GM12891 (cell line): ENCODE measurements at regions not wholly inside any gene's neighbourhood (a gene's known extent, or its start where the extent isn't known, plus 50 kb on each side); places are given as distances from the start of the nearest gene placed in this dataset.

Experiments used
- DNase-seq: peaks from one replicate; pipeline ENCODE4 v3.0.0; 2011; ENCODE audit warnings: low spot score; ENCODE audit not compliant: insufficient read length
- FAIRE-seq: peaks from 2 replicates; lab custom pipeline; 2011; peaks lifted over from hg19 to GRCh38; lab: Jason Lieb, UNC
- PAX5 ChIP-seq: IDR thresholded peaks from 2 replicates; pipeline ENCODE4 v1.6.1; 2011; ENCODE audit warnings: low read length, moderate library complexity, mild to moderate bottlenecking; ENCODE audit not compliant: insufficient read depth, severe bottlenecking
- POLR2A ChIP-seq: IDR thresholded peaks from 2 replicates; pipeline ENCODE4 v1.6.1; 2011; ENCODE audit warnings: low read depth, low read length, control low read depth
- POLR2AphosphoS5 ChIP-seq: IDR thresholded peaks from 2 replicates; pipeline ENCODE4 v1.6.1; 2011; ENCODE audit warnings: low read depth, low read length, control low read depth
- POU2F2 ChIP-seq: IDR thresholded peaks from 2 replicates; pipeline ENCODE4 v1.6.1; 2011; ENCODE audit warnings: low read depth, mild to moderate bottlenecking, control low read depth, low read length, moderate library complexity
- SPI1 ChIP-seq: IDR thresholded peaks from 2 replicates; pipeline ENCODE4 v1.6.1; 2011; ENCODE audit warnings: low read depth, low read length, control low read depth
- TAF1 ChIP-seq: IDR thresholded peaks from 2 replicates; pipeline ENCODE4 v1.6.1; 2011; ENCODE audit warnings: low read depth, low read length, control low read depth

- TF ChIP-seq POLR2AphosphoS5 (no peak), POLR2A (no peak)
- no peak for DNase-seq
- no peak for FAIRE-seq
These were observed 50.8 kb upstream of the GADL1 start for GRCh38 chr3:30945291-30945690.

- no peak for TF ChIP-seq POLR2AphosphoS5
- no peak for TF ChIP-seq PAX5
- no peak for TF ChIP-seq POU2F2
- no peak for TF ChIP-seq TAF1
- no peak for TF ChIP-seq SPI1
- TF ChIP-seq POLR2A: no peak
- FAIRE-seq (no peak), DNase-seq (no peak)
These were observed 54.0 kb upstream of the GADL1 start for GRCh38 chr3:30948426-30948825.

GRCh38 chr3:30951826-30952225 lies 57.4 kb upstream of the GADL1 start:
- FAIRE-seq: no peak
- TF ChIP-seq POLR2A (no peak), TAF1 (no peak), PAX5 (no peak), POLR2AphosphoS5 (no peak), POU2F2 (no peak), SPI1 (no peak)
- DNase-seq: no peak

- no peak for TF ChIP-seq POU2F2
- TF ChIP-seq SPI1: no peak
- no peak for TF ChIP-seq POLR2A
- TF ChIP-seq TAF1: no peak
- TF ChIP-seq PAX5: no peak
- no peak for TF ChIP-seq POLR2AphosphoS5
- DNase-seq (no peak), FAIRE-seq (no peak)
These were observed 58.3 kb upstream of the GADL1 start for GRCh38 chr3:30952786-30953185.

- no peak for DNase-seq
- no peak for TF ChIP-seq SPI1
- no peak for TF ChIP-seq PAX5
- FAIRE-seq: no peak
These were observed 60.0 kb upstream of the GADL1 start for GRCh38 chr3:30954426-30954825.

GRCh38 chr3:30962084-30962483 lies 67.6 kb upstream of the GADL1 start:
- TF ChIP-seq PAX5 (no peak), SPI1 (no peak), POLR2AphosphoS5 (no peak), POU2F2 (no peak), TAF1 (no peak), POLR2A (no peak)
- no peak for DNase-seq
- FAIRE-seq: no peak

GRCh38 chr3:30962493-30962892 lies 68.0 kb upstream of the GADL1 start:
- FAIRE-seq (no peak), DNase-seq (no peak)
- TF ChIP-seq PAX5: no peak
- no peak for TF ChIP-seq POLR2AphosphoS5
- no peak for TF ChIP-seq POU2F2
- TF ChIP-seq SPI1: no peak

- no peak for TF ChIP-seq PAX5
- no peak for TF ChIP-seq POLR2A
- no peak for TF ChIP-seq POU2F2
- TF ChIP-seq POLR2AphosphoS5: no peak
- no peak for TF ChIP-seq SPI1
- TF ChIP-seq TAF1: no peak
- DNase-seq (no peak), FAIRE-seq (no peak)
These were observed 68.8 kb upstream of the GADL1 start for GRCh38 chr3:30963223-30963722.

GRCh38 chr3:30964612-30965011 lies 70.2 kb upstream of the GADL1 start:
- TF ChIP-seq POLR2A: no peak
- TF ChIP-seq TAF1: no peak
- FAIRE-seq: no peak
- no peak for DNase-seq

- DNase-seq (no peak), FAIRE-seq (no peak)
- no peak for TF ChIP-seq PAX5
- TF ChIP-seq TAF1: no peak
- no peak for TF ChIP-seq SPI1
- TF ChIP-seq POLR2AphosphoS5: no peak
- no peak for TF ChIP-seq POLR2A
- no peak for TF ChIP-seq POU2F2
These were observed 72.4 kb upstream of the GADL1 start for GRCh38 chr3:30966896-30967295.

GRCh38 chr3:30970183-30970582 lies 75.7 kb upstream of the GADL1 start:
- no peak for TF ChIP-seq POLR2A
- TF ChIP-seq SPI1: no peak
- no peak for TF ChIP-seq POLR2AphosphoS5
- no peak for TF ChIP-seq POU2F2
- no peak for TF ChIP-seq TAF1
- no peak for TF ChIP-seq PAX5
- DNase-seq: no peak
- FAIRE-seq: no peak

- no peak for TF ChIP-seq PAX5
- TF ChIP-seq SPI1: no peak
- no peak for TF ChIP-seq TAF1
- TF ChIP-seq POU2F2: no peak
- no peak for TF ChIP-seq POLR2A
- no peak for TF ChIP-seq POLR2AphosphoS5
- no peak for FAIRE-seq
- no peak for DNase-seq
These were observed 78.0 kb upstream of the GADL1 start for GRCh38 chr3:30972449-30972848.

GRCh38 chr3:30974071-30974470 lies 79.6 kb upstream of the GADL1 start:
- DNase-seq (no peak), FAIRE-seq (no peak)
- TF ChIP-seq POU2F2: no peak
- TF ChIP-seq TAF1: no peak
- no peak for TF ChIP-seq SPI1
- no peak for TF ChIP-seq POLR2AphosphoS5
- no peak for TF ChIP-seq PAX5
- no peak for TF ChIP-seq POLR2A
